Muscle layer of colon (tissue), 2 donors: ENCODE measurements at regions not wholly inside any gene's neighbourhood (a gene's known extent, or its start where the extent isn't known, plus 50 kb on each side); places are given as distances from the start of the nearest gene placed in this dataset.

ENCODE experiments used
- H3K27ac ChIP-seq: one replicate; pipeline ENCODE4 v1.7.0; 2013; ENCODE audit warnings: low read depth, mild to moderate bottlenecking, low read length, moderate library complexity
- H3K27me3 ChIP-seq, 2 donors: one replicate each; pipeline ENCODE4 v1.7.0; 2013; ENCODE audit warnings: low read length in 2 of 2, mild to moderate bottlenecking in 2 of 2; ENCODE audit not compliant: insufficient read depth in 2 of 2, control insufficient read depth in 1 of 2
- H3K36me3 ChIP-seq: one replicate; pipeline ENCODE4 v1.7.0; 2013; ENCODE audit warnings: mild to moderate bottlenecking, low read length; ENCODE audit not compliant: insufficient read depth
- H3K4me1 ChIP-seq: one replicate; pipeline ENCODE4 v1.7.0; 2013; ENCODE audit warnings: mild to moderate bottlenecking, low read length; ENCODE audit not compliant: insufficient read depth
- H3K4me3 ChIP-seq, 2 donors: one replicate each; pipeline ENCODE4 v1.7.0; 2013; ENCODE audit warnings: low read length in 2 of 2, low read depth in 1 of 2, mild to moderate bottlenecking in 1 of 2, moderate library complexity in 1 of 2
- H3K9ac ChIP-seq: one replicate; pipeline ENCODE4 v1.7.0; 2013; ENCODE audit warnings: low read length
- H3K9me3 ChIP-seq: one replicate; pipeline ENCODE4 v1.7.0; 2013; ENCODE audit warnings: mild to moderate bottlenecking, low read length
- donor health status: abdominal sarcoma.
- donor health status: Adenocarcinoma of cecum.

DNA sequence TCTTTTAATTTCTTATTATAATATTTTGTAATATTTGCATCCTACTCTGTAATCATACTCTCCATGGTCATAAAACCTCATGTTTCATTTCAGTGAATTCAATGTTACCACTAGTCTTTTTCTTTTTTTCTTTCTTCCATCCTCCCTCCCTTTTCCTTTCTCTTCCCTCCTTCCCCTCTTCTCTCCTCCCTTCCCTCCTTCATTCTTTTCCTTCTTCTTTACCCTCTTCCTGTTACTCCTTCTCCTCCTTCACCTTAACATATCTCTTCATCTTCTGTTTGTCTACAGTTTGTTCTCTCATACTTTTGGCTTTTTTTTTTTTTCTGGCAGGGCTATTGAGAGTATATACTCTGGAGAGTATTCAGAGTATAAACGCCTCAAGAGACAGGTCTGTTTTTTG, 491.6 kb upstream of the ID2 start:
- Histone ChIP-seq H3K4me3 (no peak overlapping the region), H3K9me3 (no peaks in the 10 kb centered on the region), H3K27ac (no peak overlapping the region), H3K27me3 (no peaks in the 10 kb centered on the region), H3K9ac (no peak overlapping the region), H3K36me3 (no peaks in the 10 kb centered on the region), H3K4me1 (no peaks in the 10 kb centered on the region)

DNA sequence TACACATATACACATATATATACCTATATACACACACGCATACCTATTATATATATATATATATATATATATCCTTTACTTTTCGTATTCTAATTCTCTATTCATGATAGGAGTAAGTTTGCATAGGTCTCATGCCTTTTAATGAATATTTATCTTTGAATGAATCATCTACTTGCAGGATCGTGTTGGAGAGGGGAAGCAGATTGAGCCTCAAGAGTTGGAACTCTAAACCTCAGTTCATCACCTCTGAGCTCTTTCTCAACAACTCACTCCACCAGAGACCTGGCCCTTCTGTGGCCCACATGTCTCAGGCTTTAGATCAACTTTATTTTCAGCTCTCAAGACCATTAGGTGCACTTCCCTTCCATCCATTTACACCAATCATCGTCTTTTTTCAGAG, 490.4 kb upstream of the ID2 start:
- H3K4me1 ChIP-seq, result no peaks in the 10 kb centered on the region
- no peak overlapping the region for H3K27ac ChIP-seq
- H3K9ac ChIP-seq, result no peak overlapping the region
- no peaks in the 10 kb centered on the region for H3K27me3 ChIP-seq
- no peak overlapping the region for H3K4me3 ChIP-seq
- H3K36me3 ChIP-seq, result no peaks in the 10 kb centered on the region
- H3K9me3 ChIP-seq, result no peaks in the 10 kb centered on the region

DNA sequence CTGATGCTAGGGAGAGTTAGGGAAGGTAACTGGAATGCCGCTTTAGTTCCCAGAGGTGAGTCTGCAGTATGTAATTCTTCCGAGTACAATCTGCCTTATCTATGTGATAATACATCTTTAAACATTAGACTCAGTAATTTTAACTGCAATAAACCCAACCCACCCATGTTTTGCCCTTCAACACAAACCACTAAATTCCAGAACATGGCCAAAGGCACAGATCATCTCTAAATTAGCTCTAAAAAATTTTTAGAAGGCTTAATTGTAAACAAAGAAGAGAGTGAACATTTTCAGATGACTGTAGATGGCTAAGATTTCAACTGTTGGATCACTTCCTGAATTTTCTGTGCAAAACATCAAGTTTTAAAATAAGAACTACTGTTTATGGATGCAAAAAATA, 488.7 kb upstream of the ID2 start:
- Histone ChIP-seq H3K27me3 (no peaks in the 10 kb centered on the region), H3K9ac (no peak overlapping the region), H3K9me3 (no peaks in the 10 kb centered on the region), H3K27ac (no peak overlapping the region), H3K36me3 (no peaks in the 10 kb centered on the region), H3K4me3 (no peak overlapping the region), H3K4me1 (no peaks in the 10 kb centered on the region)

DNA sequence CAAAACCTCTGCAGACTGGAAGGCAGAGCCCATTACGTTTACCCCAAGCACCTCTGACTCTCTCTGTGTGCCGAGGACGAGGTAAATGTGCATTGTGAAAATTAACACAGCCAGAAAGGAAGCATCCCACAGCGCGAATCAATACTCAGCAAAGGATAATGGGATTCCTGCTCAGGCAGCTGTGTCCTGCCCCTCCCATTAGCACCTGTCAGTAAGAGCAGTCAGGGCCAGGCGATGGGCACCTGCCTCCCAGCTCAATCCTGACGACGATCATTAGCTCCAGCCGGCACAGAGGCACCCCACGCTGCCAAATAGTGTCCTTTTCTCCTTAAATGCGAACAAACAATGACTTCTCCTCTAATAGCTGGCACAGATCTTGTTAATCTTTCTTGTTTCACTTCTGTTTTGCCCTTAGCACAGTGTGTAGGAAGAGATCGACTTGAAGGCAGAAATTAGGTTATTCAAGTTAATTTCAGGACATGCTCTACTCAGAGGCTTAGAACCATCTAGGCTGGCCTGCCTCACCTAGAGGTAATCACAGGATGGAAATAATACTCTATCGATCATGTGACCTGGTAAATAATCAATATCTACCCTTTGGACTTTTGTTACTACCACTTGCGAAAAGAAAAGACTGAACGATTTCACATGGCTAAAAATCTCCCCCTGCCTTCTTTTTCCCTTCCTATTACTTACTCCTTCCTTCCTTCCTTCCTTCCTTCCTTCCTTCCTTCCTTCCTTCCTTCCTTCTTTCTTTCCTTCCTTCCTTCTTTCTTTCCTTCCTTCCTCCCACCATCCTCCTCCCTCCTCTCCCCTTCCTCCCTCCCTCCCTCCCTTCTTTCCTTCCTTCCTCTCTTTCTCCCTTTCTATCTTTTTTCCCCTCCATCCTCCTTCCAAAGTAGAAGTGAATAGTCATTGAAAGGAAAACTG, 487.9 kb upstream of the ID2 start:
- no peak overlapping the region for H3K4me3 ChIP-seq
- H3K36me3 ChIP-seq, result no peaks in the 10 kb centered on the region
- no peaks in the 10 kb centered on the region for H3K9me3 ChIP-seq
- no peaks in the 10 kb centered on the region for H3K4me1 ChIP-seq
- H3K27me3 ChIP-seq, result no peaks in the 10 kb centered on the region
- H3K9ac ChIP-seq, result no peak overlapping the region
- no peak overlapping the region for H3K27ac ChIP-seq

DNA sequence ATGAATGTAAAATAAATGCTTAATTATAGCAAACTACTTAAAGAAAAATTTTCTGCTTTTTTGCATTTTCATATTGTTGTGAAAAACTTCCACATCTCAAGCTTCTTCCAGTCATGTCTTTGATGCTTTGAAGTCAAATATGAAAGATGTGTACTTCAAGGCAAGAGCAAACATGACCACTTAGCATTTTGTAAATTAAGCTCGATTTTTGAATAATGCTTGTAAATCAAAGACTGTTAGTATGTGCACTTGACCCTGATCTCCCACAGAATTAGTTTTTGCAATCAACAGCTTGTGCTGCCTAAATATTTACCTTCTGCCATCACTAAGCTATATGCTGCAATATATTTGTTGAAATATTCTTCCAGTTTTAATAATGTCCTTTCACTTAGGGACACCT, 486.1 kb upstream of the ID2 start:
- Histone ChIP-seq H3K36me3 (no peaks in the 10 kb centered on the region), H3K9ac (no peak overlapping the region), H3K27me3 (no peaks in the 10 kb centered on the region), H3K27ac (no peak overlapping the region), H3K4me1 (no peaks in the 10 kb centered on the region), H3K4me3 (no peak overlapping the region), H3K9me3 (no peaks in the 10 kb centered on the region)

DNA sequence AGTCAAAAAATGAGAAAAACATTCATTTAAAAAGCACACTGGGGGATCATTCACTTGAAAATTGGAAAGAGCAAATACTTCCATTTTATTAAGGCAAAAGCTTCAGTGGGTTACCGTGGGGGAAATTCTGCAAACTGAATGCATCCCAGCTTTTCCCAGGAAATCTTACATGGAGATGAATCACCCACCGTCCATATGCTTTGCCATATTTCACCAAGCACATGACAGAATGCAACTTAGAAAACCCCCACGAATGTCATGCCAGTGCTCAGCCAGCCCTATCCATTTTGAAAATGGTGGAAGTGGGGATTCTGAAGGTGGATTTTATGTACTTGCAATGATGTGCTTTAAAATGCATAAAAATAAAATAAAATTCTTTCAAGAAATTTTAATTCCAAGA, 485.5 kb upstream of the ID2 start:
- H3K4me1 ChIP-seq, result no peaks in the 10 kb centered on the region
- no peak overlapping the region for H3K27ac ChIP-seq
- no peaks in the 10 kb centered on the region for H3K36me3 ChIP-seq
- H3K4me3 ChIP-seq, result no peak overlapping the region
- H3K27me3 ChIP-seq, result no peaks in the 10 kb centered on the region
- no peaks in the 10 kb centered on the region for H3K9me3 ChIP-seq
- H3K9ac ChIP-seq, result no peak overlapping the region

DNA sequence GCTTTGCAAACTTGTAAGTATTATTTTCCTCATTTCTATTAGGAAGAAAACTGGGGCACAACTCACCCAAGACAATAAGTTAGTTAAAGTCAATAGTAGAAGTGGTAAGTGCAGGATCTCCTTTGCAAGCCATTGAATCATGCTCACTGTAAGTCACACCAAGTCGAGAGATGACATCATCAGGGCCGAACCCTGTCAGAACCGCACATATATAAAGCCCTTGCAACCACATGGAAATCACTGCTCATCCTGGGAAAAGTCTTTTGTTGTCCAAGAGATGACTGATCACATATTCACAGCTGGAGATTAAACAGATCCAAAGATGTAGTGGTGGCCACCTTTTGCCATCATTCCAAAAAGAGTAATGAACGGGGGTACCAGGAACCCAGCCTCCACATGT, 484.8 kb upstream of the ID2 start:
- Histone ChIP-seq H3K4me3 (no peak overlapping the region), H3K27ac (no peak overlapping the region), H3K9ac (no peak overlapping the region), H3K36me3 (no peaks in the 10 kb centered on the region), H3K4me1 (no peaks in the 10 kb centered on the region), H3K9me3 (no peaks in the 10 kb centered on the region), H3K27me3 (no peaks in the 10 kb centered on the region)

DNA sequence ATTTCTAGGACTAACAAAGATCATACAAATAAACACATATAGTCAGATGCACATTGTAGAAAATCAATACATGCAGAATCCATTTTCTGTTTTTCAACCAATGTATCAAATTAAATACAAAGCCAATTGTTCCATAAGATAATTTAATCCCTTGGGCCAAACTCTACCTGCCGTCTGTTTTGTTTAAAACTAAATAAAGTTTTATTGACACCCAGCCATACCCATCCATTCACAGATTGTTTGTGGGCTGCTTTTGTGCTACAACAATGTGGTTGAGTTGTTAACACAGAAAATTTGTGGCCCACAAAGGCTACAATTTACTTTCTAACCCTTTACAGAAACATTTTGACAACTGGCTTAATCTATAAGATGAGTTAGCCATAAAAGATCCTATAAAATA, 484.0 kb upstream of the ID2 start:
- Histone ChIP-seq H3K36me3 (no peaks in the 10 kb centered on the region), H3K27ac (no peak overlapping the region), H3K27me3 (no peaks in the 10 kb centered on the region), H3K4me3 (no peak overlapping the region), H3K4me1 (no peaks in the 10 kb centered on the region), H3K9ac (no peak overlapping the region), H3K9me3 (no peaks in the 10 kb centered on the region)

DNA sequence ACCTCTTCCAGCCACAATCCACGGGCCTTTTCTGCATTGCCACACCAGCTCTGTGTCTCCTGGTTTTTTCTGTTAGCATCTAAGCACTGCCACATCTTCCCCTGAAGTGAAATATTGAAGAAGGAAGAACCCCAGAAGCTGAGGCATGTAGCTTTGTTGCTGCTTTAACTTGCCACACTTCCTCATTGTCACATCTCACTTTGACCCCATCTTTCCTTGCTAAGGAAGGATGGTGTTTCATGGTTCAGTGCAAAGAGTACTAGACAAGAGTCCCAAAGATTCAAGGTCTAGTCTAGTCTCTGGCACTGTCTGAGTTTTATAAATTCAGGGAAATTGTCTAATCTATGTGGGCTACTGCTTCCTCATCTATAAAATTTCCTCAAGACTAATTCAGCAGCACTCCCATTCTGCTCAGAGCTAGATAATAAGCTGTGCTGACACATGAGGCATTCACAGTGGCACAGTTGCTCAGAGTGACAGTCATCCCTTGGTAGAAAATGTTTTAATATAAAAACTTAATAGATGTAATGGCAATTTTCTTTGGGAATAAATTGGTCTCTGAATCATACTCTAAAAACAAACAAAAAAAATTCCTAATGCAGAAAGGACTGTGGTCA, 483.0 kb upstream of the ID2 start:
- Histone ChIP-seq H3K27ac (no peak overlapping the region), H3K9me3 (no peaks in the 10 kb centered on the region), H3K36me3 (no peaks in the 10 kb centered on the region), H3K4me1 (no peaks in the 10 kb centered on the region), H3K4me3 (no peak overlapping the region), H3K27me3 (no peaks in the 10 kb centered on the region), H3K9ac (no peak overlapping the region)

DNA sequence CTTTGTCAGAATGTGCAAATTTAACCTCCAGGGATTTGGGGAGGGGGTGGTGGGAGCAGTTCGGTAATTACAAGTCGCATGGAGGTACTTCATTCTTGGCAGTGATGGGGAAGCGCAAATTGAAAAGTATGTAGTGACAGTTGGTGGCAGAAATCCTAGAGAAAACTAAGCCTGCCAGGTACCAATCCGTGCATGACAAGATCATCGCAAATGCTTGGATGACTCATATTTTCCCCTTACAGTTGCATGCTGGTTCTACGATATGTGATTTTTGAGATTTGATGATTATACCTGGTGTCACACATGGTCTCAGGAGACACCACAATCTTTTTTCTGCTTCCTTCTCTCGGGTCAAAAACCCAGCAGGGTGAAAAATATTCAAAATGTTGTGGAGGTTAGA, 479.7 kb upstream of the ID2 start:
- Histone ChIP-seq H3K4me3 (no peak overlapping the region), H3K27ac (no peak overlapping the region), H3K4me1 (no peaks in the 10 kb centered on the region), H3K9ac (no peak overlapping the region), H3K36me3 (no peaks in the 10 kb centered on the region), H3K27me3 (no peaks in the 10 kb centered on the region), H3K9me3 (no peaks in the 10 kb centered on the region)

DNA sequence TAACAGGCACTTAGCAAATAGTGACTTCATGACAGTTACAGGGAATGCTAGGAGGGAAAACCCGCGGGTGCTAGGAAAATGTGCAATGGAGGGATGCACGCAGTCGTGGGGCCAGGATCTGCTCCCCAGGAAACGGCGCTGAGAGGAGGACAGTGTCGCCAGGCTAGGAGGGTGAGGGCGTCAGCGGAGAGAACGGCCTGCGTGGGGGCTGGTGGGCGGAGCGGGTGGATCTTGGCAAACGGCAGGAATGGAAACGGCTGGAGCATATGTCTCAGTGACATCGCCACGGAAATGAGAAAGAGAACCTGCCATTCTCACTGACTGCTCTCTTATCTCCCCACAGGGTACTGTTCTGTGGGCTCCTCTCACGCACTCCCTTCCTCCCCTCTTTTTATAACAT, 478.5 kb upstream of the ID2 start:
- Histone ChIP-seq H3K4me1 (no peaks in the 10 kb centered on the region), H3K27ac (no peak overlapping the region), H3K9me3 (peaks cover 7% of the 10 kb centered on the region), H3K9ac (no peak overlapping the region), H3K4me3 (no peak overlapping the region), H3K36me3 (no peaks in the 10 kb centered on the region), H3K27me3 (no peaks in the 10 kb centered on the region)

DNA sequence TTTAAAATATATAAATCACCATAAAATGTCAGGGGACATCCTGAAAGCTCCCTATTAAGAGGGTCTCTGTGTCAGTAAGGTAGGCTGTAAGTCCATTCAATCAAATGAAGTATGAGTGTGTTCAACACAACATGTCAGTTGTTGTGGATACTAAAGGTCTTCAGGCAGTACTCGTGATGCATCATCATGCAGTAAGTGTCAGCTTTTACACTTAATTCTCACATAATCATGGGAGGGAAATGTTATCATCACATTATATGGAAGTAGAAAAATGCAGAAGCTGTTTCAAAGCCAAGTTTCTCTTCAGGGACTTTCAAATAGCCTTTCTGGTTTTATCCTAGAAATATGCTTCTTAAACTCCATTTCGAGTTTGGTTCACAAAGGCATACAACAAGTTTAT, 477.1 kb upstream of the ID2 start:
- Histone ChIP-seq H3K27me3 (no peaks in the 10 kb centered on the region), H3K4me3 (no peak overlapping the region), H3K9me3 (peaks cover 11% of the 10 kb centered on the region), H3K9ac (no peak overlapping the region), H3K27ac (no peak overlapping the region), H3K36me3 (no peaks in the 10 kb centered on the region), H3K4me1 (no peaks in the 10 kb centered on the region)
